SH-SY5Y (cell line): ENCODE measurements at regions not wholly inside any gene's neighbourhood (a gene's known extent, or its start where the extent isn't known, plus 50 kb on each side); places are given as distances from the start of the nearest gene placed in this dataset.

Experiments
- GATA2 ChIP-seq: IDR thresholded peaks from 2 replicates; pipeline ENCODE4 v1.6.1; 2011; ENCODE audit warnings: mild to moderate bottlenecking, low read depth, low read length
- GATA3 ChIP-seq: IDR thresholded peaks from 2 replicates; pipeline ENCODE4 v1.6.1; 2011; ENCODE audit warnings: low read depth, mild to moderate bottlenecking, low read length, moderate library complexity

- TF ChIP-seq GATA2 (no peak), GATA3 (no peak)
These were observed 220.9 kb upstream of the TRPC7 start for GRCh38 chr5:136586196-136586595.
